ENCODE measurements at regions not wholly inside any gene's neighbourhood (a gene's known extent, or its start where the extent isn't known, plus 50 kb on each side); places are given as distances from the start of the nearest gene placed in this dataset.
A peak's percentile ranks its signal among the peaks of the same experiment; 100 is the strongest.

DNA sequence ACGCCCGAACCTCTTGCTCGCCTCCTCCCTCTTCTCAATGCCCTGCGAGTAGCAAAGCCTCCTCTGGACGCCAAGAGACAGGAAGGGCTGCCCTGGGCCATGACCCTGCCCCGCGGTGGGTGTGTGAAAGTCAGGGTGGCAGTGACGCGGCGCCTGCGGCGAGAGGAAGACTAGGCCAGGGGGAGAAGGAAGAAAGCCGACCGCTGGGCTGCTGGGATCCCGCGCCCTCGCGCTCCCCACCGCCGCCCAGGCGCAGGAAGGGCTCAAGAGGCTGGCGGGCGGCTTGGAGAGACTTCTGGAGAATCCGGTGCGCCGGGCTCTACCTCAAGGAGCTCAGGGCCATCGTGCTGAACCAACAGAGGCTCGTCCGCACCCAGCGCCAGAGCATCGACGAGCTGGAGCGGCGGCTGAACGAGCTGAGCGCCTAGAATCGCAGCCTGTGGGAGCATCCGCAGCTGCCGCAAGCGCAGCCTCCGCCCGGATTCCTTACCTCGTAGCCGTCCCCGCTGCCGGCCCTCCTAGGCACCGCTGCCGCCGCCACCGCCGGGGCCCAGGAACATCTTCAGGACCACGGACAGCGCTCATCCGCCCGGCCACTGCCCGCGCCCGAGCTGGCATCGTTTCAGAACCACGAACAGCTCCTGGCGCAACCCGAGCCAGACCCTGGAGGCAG lies 105.0 kb upstream of the PRB2 start:
- no peak overlapping the region for H3K4me3 ChIP-seq (ENCODE audit: low read depth, low read length)
- TF ChIP-seq, protein P1, sequence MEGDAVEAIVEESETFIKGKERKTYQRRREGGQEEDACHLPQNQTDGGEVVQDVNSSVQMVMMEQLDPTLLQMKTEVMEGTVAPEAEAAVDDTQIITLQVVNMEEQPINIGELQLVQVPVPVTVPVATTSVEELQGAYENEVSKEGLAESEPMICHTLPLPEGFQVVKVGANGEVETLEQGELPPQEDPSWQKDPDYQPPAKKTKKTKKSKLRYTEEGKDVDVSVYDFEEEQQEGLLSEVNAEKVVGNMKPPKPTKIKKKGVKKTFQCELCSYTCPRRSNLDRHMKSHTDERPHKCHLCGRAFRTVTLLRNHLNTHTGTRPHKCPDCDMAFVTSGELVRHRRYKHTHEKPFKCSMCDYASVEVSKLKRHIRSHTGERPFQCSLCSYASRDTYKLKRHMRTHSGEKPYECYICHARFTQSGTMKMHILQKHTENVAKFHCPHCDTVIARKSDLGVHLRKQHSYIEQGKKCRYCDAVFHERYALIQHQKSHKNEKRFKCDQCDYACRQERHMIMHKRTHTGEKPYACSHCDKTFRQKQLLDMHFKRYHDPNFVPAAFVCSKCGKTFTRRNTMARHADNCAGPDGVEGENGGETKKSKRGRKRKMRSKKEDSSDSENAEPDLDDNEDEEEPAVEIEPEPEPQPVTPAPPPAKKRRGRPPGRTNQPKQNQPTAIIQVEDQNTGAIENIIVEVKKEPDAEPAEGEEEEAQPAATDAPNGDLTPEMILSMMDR (IDR thresholded peaks at IDR 0.05; ENCODE audit: control insufficient read depth, extremely low read depth, insufficient read depth): no peak
- peak; percentile 18 for DNase-seq (ENCODE audit: low read depth)

DNA sequence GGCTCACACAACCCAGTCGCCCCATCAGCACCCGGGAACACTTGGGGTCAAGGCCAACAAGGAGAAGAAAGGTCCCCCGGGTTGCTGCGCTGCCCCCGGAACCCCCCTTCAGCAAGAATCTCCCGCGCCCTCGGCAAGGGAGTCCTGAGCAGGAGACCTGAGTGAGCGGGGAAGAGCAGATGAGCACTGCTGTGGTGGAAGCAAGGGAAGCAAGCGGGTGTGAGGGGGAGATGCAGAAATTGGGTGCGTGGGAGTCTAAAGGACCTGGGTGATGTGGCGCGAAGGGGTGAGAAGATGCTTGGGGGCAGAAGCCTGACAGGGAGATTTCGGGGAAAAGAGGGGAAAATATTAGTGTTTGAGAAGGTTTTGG lies 105.5 kb upstream of the PRB2 start:
- DNase-seq (ENCODE audit: low read depth): no peak
- H3K4me3 ChIP-seq (ENCODE audit: low read depth, low read length): no peak overlapping the region
- TF ChIP-seq, protein P1 (IDR thresholded peaks at IDR 0.05; ENCODE audit: control insufficient read depth, extremely low read depth, insufficient read depth): no peak

DNA sequence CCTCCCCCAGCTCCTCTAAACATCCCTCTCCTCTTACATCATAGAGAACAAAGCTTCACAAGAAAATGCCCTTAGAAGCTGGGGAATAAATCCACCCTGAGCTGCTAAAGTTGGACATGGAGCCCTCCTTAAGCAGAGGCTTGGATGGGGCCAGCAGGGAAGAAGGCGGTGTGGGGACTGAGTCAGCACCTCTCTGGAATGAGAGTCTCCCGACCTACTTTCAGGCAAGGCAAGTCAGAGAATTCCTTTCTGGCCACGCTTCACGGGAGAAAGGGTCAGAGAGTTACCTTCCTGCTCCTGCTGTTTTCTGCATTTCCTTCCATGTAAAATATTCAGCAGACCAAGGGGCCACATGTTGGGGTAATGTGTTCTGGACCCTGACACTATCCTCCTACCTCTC lies 113.3 kb upstream of the PRB2 start:
- TF ChIP-seq, protein P1 (IDR thresholded peaks at IDR 0.05; ENCODE audit: control insufficient read depth, extremely low read depth, insufficient read depth): no peak
- H3K4me3 ChIP-seq (ENCODE audit: low read depth, low read length): no peak overlapping the region
- DNase-seq (ENCODE audit: low read depth): no peak

DNA sequence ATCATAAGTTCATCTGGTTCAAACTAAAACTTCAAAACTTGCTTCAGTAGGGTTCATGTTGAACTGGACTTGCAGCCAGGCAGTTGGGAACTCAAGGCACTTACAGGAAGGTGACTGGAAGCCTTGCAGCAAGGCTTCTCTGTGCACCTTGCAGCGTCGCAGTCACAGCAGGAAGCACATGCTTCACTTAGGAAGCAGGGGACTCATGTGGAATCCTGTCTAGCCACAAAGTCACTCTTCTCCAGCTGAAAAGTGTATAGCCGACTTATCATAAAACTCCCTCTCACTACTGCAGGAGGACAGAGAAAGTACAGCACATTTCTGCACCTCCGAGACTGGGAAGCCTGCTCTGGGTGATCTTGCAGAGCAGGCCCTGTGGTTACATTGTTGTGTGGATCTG lies 114.0 kb upstream of the PRB2 start:
- no peak overlapping the region for H3K4me3 ChIP-seq (ENCODE audit: low read depth, low read length)
- no peak for DNase-seq (ENCODE audit: low read depth)
- TF ChIP-seq, protein P1 (IDR thresholded peaks at IDR 0.05; ENCODE audit: control insufficient read depth, extremely low read depth, insufficient read depth): no peak

DNA sequence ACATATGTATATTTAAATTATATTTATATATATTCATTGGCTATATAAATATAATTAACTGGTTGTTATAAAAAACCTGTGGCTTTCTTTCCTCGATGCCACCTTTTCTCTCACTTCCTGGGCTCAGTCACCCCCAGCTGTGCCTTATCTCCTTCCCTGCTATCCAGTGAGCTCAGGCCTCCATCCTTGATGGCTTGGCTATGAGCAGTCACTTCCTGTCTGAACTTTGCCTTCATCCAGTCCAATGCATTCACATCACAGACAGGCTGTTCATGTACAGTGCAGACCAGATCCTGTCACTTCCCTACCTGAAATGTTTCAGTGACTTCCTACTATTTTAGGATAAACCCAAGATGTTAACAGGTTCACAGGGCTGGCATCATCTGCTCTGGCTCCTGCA lies 115.3 kb upstream of the PRB2 start:
- TF ChIP-seq, protein P1 (IDR thresholded peaks at IDR 0.05; ENCODE audit: control insufficient read depth, extremely low read depth, insufficient read depth): no peak
- H3K4me3 ChIP-seq (ENCODE audit: low read depth, low read length): no peak overlapping the region
- no peak for DNase-seq (ENCODE audit: low read depth)

DNA sequence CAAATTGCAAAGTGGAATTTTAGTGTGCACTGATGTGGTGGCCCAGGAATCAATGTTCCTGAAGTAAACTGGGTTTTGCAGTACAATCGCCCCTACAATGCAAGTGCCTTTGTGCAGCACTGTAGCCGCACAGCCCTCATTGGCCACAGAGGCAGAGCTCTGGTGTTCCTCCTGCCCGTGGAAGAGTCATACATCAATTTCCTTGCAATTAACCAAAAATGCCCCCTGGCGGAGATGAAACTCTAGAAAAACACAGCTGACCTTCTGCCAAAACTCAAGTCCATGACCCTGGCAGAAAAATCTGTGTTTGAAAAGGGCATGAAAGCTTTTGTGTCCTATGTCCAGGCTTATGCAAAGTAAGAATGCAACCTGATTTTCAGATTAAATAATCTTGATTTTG lies 117.9 kb upstream of the PRB2 start:
- TF ChIP-seq, protein P1 (IDR thresholded peaks at IDR 0.05; ENCODE audit: control insufficient read depth, extremely low read depth, insufficient read depth): peak; percentile 12; the same call in 1 of the 2 replicates
- H3K4me3 ChIP-seq (ENCODE audit: low read depth, low read length): no peak overlapping the region
- no peak for DNase-seq (ENCODE audit: low read depth)

DNA sequence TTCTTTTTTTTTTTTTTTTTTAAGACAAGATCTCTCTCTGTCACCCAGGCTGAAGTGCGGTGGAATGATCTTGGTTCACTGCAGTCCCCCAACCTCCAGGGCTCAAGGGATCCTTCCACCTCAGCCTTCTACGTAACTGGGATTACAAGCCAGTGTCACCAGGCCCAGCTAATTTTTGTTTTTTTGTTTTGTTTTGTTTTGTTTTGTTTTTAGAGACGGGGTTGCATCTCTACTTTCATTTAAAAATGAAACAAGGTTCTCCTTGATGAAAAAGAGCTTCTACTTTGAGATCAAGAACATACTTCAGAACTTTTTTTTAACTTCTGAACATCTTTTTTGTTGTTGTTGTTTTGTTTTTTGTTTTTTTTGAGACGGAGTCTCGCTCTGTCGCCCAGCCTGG lies 121.7 kb upstream of the PRB2 start:
- TF ChIP-seq, protein P1 (IDR thresholded peaks at IDR 0.05; ENCODE audit: control insufficient read depth, extremely low read depth, insufficient read depth): no peak
- no peak overlapping the region for H3K4me3 ChIP-seq (ENCODE audit: low read depth, low read length)
- DNase-seq (ENCODE audit: low read depth): no peak
